C4-2B (cell line): ENCODE measurements at regions not wholly inside any gene's neighbourhood (a gene's known extent, or its start where the extent isn't known, plus 50 kb on each side); places are given as distances from the start of the nearest gene placed in this dataset.

ENCODE experiments used
- CTCF ChIP-seq: fragments of 450-650 bp; conservative IDR thresholded peaks from 2 replicates; pipeline ENCODE4 v1.5.1; 2017; ENCODE audit warnings: mild to moderate bottlenecking
- ZFX ChIP-seq: fragments of 450-650 bp; IDR thresholded peaks from 2 replicates; pipeline ENCODE4 v1.6.1; 2017

DNA sequence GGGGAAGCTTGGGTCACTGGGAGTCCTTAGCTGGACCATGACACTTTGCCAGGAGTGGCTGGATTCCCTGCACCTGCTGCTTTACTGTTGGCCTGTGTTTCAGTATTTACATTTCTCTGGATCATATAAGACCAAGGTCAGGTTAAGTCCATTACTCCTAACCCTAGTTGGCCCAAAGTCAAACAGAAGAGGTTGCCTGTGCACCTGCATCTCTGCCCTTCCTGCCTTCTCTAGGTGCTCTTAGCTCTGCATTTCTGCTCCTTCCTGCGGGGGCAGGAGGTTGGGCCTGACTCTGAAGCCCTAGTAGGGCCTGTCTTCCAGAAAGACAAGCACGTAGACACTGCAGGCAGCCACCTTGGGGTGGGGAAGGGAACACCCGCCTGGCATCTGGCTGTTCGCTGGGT lies 124.3 kb downstream of the RPLP1 start:
- TF ChIP-seq CTCF (no peak), ZFX (no peak)
